ENCODE measurements at regions not wholly inside any gene's neighbourhood (a gene's known extent, or its start where the extent isn't known, plus 50 kb on each side); places are given as distances from the start of the nearest gene placed in this dataset.

DNA sequence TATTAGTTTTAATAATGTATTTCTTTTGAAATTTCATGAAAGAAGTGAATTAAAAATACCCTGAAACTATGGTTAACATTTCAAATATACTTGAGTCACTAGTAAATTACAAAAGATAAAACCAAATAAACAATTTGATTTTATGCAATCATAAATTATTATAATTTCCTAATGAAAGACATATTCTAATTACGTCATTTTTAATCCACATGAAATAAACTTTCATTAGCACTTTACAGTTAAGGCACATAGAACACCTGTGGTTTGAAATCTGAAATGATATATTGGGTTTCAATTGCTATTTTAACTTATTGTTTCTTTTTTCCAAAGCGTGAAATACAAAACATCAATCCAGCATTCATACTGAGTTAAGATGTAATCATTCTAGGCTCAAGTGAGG lies 1492.5 kb upstream of the PABPC4L start:
- no peak for DNase-seq (ENCODE audit: low spot score)

DNA sequence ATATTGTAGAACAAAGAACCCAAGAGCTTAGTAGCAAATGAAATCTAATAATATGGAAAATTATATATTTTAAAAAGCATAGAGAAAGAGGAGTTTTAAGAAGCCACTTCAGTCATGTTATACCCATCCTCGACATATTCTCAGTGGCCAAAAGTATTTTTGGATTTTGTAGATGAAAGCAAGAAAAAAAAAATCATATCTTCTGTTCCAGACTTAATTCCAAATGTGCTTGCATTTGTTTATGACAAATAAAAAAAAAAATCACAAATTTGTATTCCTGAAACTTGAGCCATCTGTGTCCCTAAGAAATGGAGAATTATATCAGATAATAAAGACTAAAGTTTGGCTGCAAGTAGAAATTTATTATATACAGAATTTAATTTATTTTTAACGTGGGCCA lies 1482.4 kb upstream of the PABPC4L start:
- no peak for DNase-seq (ENCODE audit: low spot score)

DNA sequence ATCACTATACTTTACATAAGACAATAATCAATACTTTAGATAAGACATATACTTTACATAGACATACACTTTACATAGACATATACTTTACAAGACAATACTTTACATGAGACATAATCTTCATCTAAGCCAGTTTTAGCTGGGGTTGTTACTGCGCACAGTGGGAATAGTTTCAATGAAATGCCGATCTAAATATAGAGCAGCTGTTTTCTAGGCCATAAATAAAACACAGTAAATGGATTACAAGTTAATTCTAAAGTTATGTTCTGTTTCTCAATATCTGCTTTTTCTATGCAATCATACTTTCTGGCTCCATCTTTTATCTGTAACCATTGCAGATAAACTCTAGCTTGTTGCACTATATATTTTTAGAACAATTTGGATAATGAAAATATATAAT lies 1470.6 kb upstream of the PABPC4L start:
- DNase-seq (ENCODE audit: low spot score) = no peak

DNA sequence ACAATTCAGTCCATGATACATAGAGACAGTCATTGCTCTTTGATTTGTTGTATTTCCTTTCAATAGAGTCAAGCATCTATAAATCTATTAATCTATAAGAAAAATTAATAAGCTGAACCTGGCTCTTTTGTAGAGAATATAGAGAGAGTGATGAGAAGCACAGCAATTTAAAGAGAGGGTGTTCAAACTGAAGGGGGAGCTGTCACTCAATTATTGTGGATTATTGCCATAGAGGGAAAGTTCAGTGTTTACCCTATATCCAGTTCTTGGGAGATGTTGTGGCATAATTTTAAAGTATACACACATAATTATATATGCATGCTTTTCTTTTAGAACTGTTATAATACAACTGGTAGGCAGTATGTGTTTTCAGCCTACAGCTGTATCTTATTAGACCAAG lies 1469.0 kb upstream of the PABPC4L start:
- no peak for DNase-seq (ENCODE audit: low spot score)
